Stomach (tissue), 4 donors: ENCODE measurements at regions not wholly inside any gene's neighbourhood (a gene's known extent, or its start where the extent isn't known, plus 50 kb on each side); places are given as distances from the start of the nearest gene placed in this dataset.

Experiments used
- EP300 ChIP-seq: sonication (generic); formaldehyde crosslinking; IDR thresholded peaks from one replicate; pipeline ENCODE4 v1.6.1; 2017; ENCODE audit warnings: antibody characterized with exemption
- POLR2A ChIP-seq, 4 donors: fragments of 450-650 bp; IDR thresholded peaks; one replicate each; pipeline ENCODE4 v1.6.1; 2016; ENCODE audit warnings: antibody characterized with exemption in 4 of 4, control low read depth in 2 of 4, mild to moderate bottlenecking in 1 of 4, moderate library complexity in 1 of 4
- POLR2AphosphoS5 ChIP-seq, 3 donors: sonication (generic); formaldehyde crosslinking; IDR thresholded peaks; one replicate each; pipeline ENCODE4 v1.6.1; 2016; ENCODE audit warnings: antibody characterized with exemption in 3 of 3
- TF ChIP-seq, protein P1 (sequence below), 7 experiments: fragments of 450-650 bp in 4 of 7; fragments of 200-600 bp in 3 of 7; sonication (generic) in 3 of 7; IDR thresholded peaks; one replicate each; pipeline ENCODE4 v1.5.1; 2016 to 2019; ENCODE audit warnings: antibody characterized with exemption in 7 of 7, control low read depth in 2 of 7, mild to moderate bottlenecking in 1 of 7

GRCh38 chr1:178646821-178647220 is 78.2 kb upstream of the RALGPS2 start:
- TF ChIP-seq POLR2AphosphoS5 (IDR thresholded peaks at IDR 0.05) (no peak), POLR2A (IDR thresholded peaks at IDR 0.05) (no peak), EP300 (no peak)
- TF ChIP-seq, protein P1, sequence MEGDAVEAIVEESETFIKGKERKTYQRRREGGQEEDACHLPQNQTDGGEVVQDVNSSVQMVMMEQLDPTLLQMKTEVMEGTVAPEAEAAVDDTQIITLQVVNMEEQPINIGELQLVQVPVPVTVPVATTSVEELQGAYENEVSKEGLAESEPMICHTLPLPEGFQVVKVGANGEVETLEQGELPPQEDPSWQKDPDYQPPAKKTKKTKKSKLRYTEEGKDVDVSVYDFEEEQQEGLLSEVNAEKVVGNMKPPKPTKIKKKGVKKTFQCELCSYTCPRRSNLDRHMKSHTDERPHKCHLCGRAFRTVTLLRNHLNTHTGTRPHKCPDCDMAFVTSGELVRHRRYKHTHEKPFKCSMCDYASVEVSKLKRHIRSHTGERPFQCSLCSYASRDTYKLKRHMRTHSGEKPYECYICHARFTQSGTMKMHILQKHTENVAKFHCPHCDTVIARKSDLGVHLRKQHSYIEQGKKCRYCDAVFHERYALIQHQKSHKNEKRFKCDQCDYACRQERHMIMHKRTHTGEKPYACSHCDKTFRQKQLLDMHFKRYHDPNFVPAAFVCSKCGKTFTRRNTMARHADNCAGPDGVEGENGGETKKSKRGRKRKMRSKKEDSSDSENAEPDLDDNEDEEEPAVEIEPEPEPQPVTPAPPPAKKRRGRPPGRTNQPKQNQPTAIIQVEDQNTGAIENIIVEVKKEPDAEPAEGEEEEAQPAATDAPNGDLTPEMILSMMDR (IDR thresholded peaks at IDR 0.05) = no peak
